Heart left ventricle (tissue), 13 donors: ENCODE measurements at regions not wholly inside any gene's neighbourhood (a gene's known extent, or its start where the extent isn't known, plus 50 kb on each side); places are given as distances from the start of the nearest gene placed in this dataset.

ENCODE experiments used
- CTCF ChIP-seq, 12 donors: fragments of 200-600 bp; sonication (generic) in 4 of 12; IDR thresholded peaks; one replicate each; pipeline versions ENCODE4 v1.5.0 to v1.8.0; 2018 to 2022; ENCODE audit warnings: antibody characterized with exemption in 12 of 12, mild to moderate bottlenecking in 5 of 12
- POLR2A ChIP-seq, 2 donors: fragments of 450-650 bp; IDR thresholded peaks; one replicate each; pipeline ENCODE4 v1.6.1; 2017; ENCODE audit warnings: antibody characterized with exemption in 2 of 2, mild to moderate bottlenecking in 2 of 2, moderate library complexity in 2 of 2
- donor health status: ischemic (EF 13 %, LVEDD 7.1; RV severe dilation, severe dysfunction).
- donor health status: DM: no; HTN: yes; CAD: no.
- donor health status: DM: no; HTN: no; CAD: no.
- donor health status: ischemic (EF 25% LVEDD 6.9; RV normal size, moderate dysfunction).
- donor health status: ischemic (EF 25% LVEDD 5.7; RV mildly dilated, moderate dysfunction).
- donor health status: ischemic (EF 35%, LVEDD 5.7; RV mildly dilated, moderate dysfunction).
- donor health status: nonischemic (EF 11% LVEDD 7.7; RV severe dilation, severe dysfunction).
- donor health status: DM: yes; HTN: yes; CAD: no.
- donor health status: PGD.
- donor health status: ischemic (EF 29% LVEDD 5.4; RV normal size, mild dysfunction).
- donor health status: nonischemic (EF 23%, LVEDD 6.1; RV moderate dilation, normal function).

GRCh38 chr11:115656669-115657068 is 152.5 kb upstream of the CADM1 start:
- TF ChIP-seq POLR2A (IDR thresholded peaks at IDR 0.05), result no peak
- no peak for TF ChIP-seq CTCF (IDR thresholded peaks at IDR 0.05)
